Epithelial cell of proximal tubule (primary cell): ENCODE measurements at regions not wholly inside any gene's neighbourhood (a gene's known extent, or its start where the extent isn't known, plus 50 kb on each side); places are given as distances from the start of the nearest gene placed in this dataset.

ENCODE experiments used
- DNase-seq: peaks from one replicate; pipeline ENCODE4 v3.0.0-alpha.2; 2011; ENCODE audit warnings: low read depth
- H3K4me3 ChIP-seq: 2 replicates; pipeline ENCODE4 v1.5.1; 2011; ENCODE audit warnings: low read depth, mild to moderate bottlenecking, low read length
- CTCF ChIP-seq: conservative IDR thresholded peaks from 2 replicates; pipeline ENCODE4 v1.5.1; 2012; ENCODE audit warnings: low read depth, mild to moderate bottlenecking, low read length

- DNase-seq: no peak
- no peak overlapping the region for H3K4me3 ChIP-seq
- no peak for TF ChIP-seq CTCF
Measured at GRCh38 chr18:46422552-46423055, 234.4 kb downstream of the LOXHD1 start.

- no peak for DNase-seq
- H3K4me3 ChIP-seq: no peak overlapping the region
- no peak for TF ChIP-seq CTCF
Measured at GRCh38 chr18:46423226-46423805, 233.7 kb downstream of the LOXHD1 start.

GRCh38 chr18:46424898-46425297, 232.1 kb downstream of the LOXHD1 start:
- no peak for TF ChIP-seq CTCF
- DNase-seq: no peak
- H3K4me3 ChIP-seq: no peak overlapping the region

GRCh38 chr18:46425511-46425910, 231.5 kb downstream of the LOXHD1 start:
- no peak for DNase-seq
- no peak overlapping the region for H3K4me3 ChIP-seq
- TF ChIP-seq CTCF: no peak

GRCh38 chr18:46426021-46426678, 230.9 kb downstream of the LOXHD1 start:
- no peak for TF ChIP-seq CTCF
- no peak overlapping the region for H3K4me3 ChIP-seq
- DNase-seq: no peak

- DNase-seq: no peak
- H3K4me3 ChIP-seq: no peak overlapping the region
- TF ChIP-seq CTCF: no peak
Measured at GRCh38 chr18:46426679-46427047, 230.4 kb downstream of the LOXHD1 start.
